ENCODE measurements at regions not wholly inside any gene's neighbourhood (a gene's known extent, or its start where the extent isn't known, plus 50 kb on each side); places are given as distances from the start of the nearest gene placed in this dataset.
A peak's percentile ranks its signal among the peaks of the same experiment; 100 is the strongest.

GRCh38 chr10:31081937-31082840, 50.5 kb upstream of the ZNF438 start:
- DNase-seq (ENCODE audit: low read depth) = no peak
- Histone ChIP-seq H3K36me3 (ENCODE audit: control insufficient read depth, insufficient read depth, low read length) (no peaks in the 10 kb centered on the region), H3K27me3 (ENCODE audit: control insufficient read depth, insufficient read depth, low read length) (no peaks in the 10 kb centered on the region), H3K4me3 (ENCODE audit: low read depth, low read length) (no peak overlapping the region)
- ChIA-PET CTCF (interaction anchor here (1.1 to 1.7 kb wide), 3 partner anchors 9 to 299 kb away, joined by 3 to 4 read pairs (median 4); no protein-coding TSS in a partner anchor), POLR2A (interaction anchor here (0.6 kb wide), 1 partner anchor 270 kb away, joined by 3 read pairs; no protein-coding TSS in a partner anchor)
- no peak for TF ChIP-seq CTCF (IDR thresholded peaks at IDR 0.05; ENCODE audit: insufficient read depth, low read depth, low read length)

GRCh38 chr10:31083765-31084184, 52.1 kb upstream of the ZNF438 start:
- DNase-seq (ENCODE audit: low read depth) = no peak
- H3K4me3 ChIP-seq (ENCODE audit: low read depth, low read length) = no peak overlapping the region
- ChIA-PET POLR2A (no interaction called here), CTCF (interaction anchor here (0.9 to 1.7 kb wide), 3 partner anchors 13 to 234 kb away, joined by 3 to 4 read pairs (median 3); no protein-coding TSS in a partner anchor)
- H3K27me3 ChIP-seq (ENCODE audit: control insufficient read depth, insufficient read depth, low read length) = no peaks in the 10 kb centered on the region
- no peaks in the 10 kb centered on the region for H3K36me3 ChIP-seq (ENCODE audit: control insufficient read depth, insufficient read depth, low read length)
- peak; percentile 39 for TF ChIP-seq CTCF (IDR thresholded peaks at IDR 0.05; ENCODE audit: insufficient read depth, low read depth, low read length)

GRCh38 chr10:31087011-31087410, 55.3 kb upstream of the ZNF438 start:
- TF ChIP-seq CTCF (IDR thresholded peaks at IDR 0.05; ENCODE audit: insufficient read depth, low read depth, low read length) = no peak
- no peaks in the 10 kb centered on the region for H3K36me3 ChIP-seq (ENCODE audit: control insufficient read depth, insufficient read depth, low read length)
- no peak overlapping the region for H3K4me3 ChIP-seq (ENCODE audit: low read depth, low read length)
- ChIA-PET CTCF (interaction anchor here (1.2 kb wide), 1 partner anchor 10 kb away, joined by 3 read pairs; no protein-coding TSS in a partner anchor), POLR2A (no interaction called here)
- no peak for DNase-seq (ENCODE audit: low read depth)
- H3K27me3 ChIP-seq (ENCODE audit: control insufficient read depth, insufficient read depth, low read length) = no peaks in the 10 kb centered on the region

- no peak for DNase-seq (ENCODE audit: low read depth)
- CTCF ChIA-PET = interaction anchor here (1.2 kb wide), 1 partner anchor 9 kb away, joined by 3 read pairs; no protein-coding TSS in a partner anchor
Observed at GRCh38 chr10:31087851-31088250, 56.2 kb upstream of the ZNF438 start.

More at GRCh38 chr10:31087851-31088250, 56.2 kb upstream of the ZNF438 start:
- no peak overlapping the region for H3K4me3 ChIP-seq (ENCODE audit: low read depth, low read length)
- TF ChIP-seq CTCF (IDR thresholded peaks at IDR 0.05; ENCODE audit: insufficient read depth, low read depth, low read length) = no peak
- H3K27me3 ChIP-seq (ENCODE audit: control insufficient read depth, insufficient read depth, low read length) = no peaks in the 10 kb centered on the region
- H3K36me3 ChIP-seq (ENCODE audit: control insufficient read depth, insufficient read depth, low read length) = no peaks in the 10 kb centered on the region
- POLR2A ChIA-PET = no interaction called here
